NCI-H1930 (cell line): ENCODE measurements at regions not wholly inside any gene's neighbourhood (a gene's known extent, or its start where the extent isn't known, plus 50 kb on each side); places are given as distances from the start of the nearest gene placed in this dataset.

ENCODE experiments used
- DNase-seq, 2 experiments: peaks; one replicate each; lab custom pipeline; 2025; lab: John Stamatoyannopoulos, UW

DNA sequence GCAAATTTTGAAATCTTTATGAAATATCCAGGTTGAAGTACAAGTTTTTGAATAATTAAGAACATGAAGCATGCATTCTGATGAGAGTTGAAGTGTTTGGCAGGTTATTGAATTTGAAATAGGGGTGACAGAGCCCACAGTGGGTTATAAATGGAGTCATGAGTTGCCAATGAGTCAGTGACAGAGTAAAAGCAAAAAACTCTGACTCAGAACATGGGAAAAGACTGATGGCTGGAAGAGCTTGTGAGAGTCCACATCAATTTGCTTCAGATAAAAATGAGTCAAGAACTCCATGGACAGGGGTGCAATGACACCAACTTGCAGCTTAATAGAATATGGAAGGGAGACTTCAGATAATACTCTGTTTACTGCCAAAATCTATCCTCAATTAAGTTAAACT, 105.3 kb downstream of the SLC6A15 start:
- no peak for DNase-seq

GRCh38 chr12:84805474-84805858, 107.1 kb downstream of the SLC6A15 start:
- no peak for DNase-seq

GRCh38 chr12:84804691-84805473, 107.7 kb downstream of the SLC6A15 start:
- DNase-seq = no peak

- DNase-seq = no peak
Observed at GRCh38 chr12:84803661-84804060, 108.9 kb downstream of the SLC6A15 start.

DNA sequence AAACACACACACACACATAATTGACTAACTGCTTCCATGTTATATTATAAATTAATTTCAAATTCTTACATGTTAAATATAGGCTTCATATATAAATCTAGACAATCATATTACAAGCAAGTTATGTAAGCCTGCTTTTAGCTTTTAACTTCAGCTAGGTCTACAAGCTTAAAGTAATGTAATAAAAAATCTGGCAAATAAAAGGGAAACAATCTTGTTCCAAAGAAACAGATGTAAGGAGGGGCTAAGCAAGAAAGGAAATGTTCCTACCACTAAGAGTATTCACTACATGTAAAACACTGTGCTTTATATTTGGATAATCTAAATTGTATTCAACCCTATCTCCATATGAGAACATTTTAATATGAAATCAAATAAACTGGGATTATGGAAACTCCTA, 110.4 kb downstream of the SLC6A15 start:
- DNase-seq = no peak

GRCh38 chr12:84793558-84794367, 118.8 kb downstream of the SLC6A15 start:
- no peak for DNase-seq

DNA sequence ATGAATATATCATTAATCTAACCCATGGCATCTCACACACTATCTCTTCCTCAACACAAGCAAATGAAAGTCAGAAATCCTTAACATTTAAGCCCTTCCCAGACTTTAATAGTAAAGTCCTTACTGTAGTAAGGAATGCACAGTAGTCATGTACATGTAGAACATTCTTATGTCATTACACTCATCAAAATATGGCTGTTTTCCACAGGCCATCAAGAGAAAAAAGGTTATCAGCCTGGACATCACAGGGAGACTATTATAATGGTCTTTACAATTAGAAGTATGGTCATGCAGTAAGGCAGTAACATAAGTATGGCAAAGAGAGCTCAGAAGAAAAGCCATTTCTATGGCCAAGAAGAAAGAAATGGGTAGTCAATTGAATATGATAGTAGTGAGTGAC, 121.2 kb downstream of the SLC6A15 start:
- no peak for DNase-seq

- no peak for DNase-seq
Observed at GRCh38 chr12:84789184-84789583, 123.4 kb downstream of the SLC6A15 start.

DNA sequence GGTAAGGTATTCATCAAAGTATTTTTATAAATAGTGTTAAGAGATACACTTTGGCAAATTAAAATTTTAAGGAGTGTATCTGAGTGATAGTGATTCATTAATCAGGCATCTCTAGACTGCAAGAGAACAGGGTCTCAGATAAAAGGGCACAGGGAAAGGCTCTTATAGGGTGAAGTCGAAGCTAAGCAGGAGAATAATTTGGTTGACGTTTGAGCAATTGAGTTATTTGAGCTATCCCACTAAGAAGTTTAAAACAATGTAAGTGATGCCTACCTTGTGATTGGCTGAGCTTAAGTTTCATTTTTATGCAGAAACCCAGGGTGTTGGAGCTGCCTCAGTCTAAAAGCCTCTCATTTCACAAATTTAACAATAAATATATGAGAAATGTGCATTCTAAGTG, 125.3 kb downstream of the SLC6A15 start:
- no peak for DNase-seq

DNA sequence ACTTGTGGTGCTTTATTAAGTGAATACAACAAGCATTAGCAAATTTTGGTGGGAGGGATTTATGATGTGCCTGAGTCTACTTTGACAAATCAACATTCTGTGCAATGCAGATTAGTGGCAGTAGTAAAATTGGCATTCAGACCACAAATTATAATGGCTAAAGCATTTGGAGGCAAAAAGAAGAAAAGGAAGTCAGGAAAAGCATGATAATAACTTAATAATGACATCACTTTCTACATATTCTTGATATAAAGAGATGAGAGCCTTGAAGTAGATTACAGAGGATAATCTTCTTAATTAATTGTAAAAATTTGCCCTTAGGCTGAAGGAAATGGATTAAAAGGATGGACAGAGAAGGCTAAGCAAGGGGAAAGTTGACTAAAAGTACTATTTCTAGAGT, 126.0 kb downstream of the SLC6A15 start:
- no peak for DNase-seq

DNA sequence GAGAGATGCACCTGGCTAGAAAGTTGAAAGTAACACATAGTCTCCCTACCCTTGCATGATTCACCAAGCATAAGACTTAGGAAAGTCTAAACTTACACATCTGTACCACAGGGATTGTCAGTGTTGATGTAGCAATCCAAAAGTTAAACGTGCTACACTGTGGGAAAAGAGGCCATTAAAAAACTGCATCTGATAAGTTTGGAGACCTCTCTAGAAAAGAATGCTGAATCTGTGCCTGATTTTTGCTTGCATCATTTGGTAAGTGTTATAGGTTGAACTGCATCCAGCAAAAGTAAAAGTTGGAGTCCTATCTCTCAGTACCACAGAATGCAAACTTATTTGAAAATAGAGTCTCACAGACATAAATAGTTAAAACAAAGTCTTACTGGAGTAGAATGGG, 126.6 kb downstream of the SLC6A15 start:
- no peak for DNase-seq

DNA sequence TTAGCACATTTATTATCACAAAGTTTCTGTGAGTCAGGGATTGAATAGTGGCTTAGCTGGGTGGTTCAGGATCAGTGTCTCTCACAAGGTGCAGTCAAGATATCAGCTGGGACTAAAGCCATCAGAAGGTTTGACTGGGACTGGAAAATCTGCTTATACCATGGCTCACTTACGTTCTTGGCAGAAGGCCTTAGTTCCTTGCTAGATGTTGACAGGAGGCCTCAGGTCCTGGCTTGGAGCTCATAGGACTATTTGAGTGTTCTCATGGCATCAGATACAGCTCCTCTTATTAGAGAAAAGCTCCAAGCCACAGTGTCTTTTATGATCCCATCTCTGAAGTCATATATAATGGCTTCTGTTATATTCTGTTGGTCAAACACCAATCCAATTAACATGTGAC, 127.3 kb downstream of the SLC6A15 start:
- DNase-seq = no peak

DNA sequence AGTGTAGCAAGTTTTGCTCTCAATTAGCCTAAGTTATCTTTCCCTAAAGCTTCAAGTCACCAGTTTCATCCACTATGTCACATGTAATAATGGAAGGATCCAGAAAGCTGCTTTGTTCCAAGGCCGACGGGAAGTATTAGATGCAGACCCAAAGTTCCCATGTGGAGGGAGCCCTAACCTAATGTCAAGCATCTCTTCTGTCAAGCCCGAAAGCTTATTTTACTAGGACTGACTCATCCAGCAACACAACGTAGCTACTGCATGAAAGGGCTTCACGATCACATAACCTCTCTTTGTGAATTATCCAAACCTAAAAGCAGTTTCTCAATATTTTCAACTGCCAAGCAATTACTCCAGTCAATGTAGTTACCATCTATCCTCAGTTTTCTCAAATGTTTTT, 133.4 kb downstream of the SLC6A15 start:
- no peak for DNase-seq

DNA sequence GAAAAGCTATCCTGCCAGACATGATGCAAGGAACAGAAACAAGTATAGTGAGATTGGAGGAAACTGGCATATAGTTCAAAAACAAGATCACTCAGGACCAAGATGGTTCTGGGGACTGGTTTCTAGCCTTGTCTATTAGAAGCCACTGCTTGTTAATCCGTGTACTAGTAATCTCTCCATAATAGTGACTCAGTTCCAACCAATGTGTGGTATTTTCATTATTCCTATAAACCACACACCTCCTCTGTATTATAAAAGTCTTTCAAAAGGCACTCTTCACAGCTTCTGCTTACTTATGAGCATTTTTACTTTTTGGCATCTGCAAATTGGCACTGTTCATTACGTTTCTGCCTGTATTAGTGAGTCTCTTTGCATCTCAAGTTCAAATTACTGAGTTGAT, 140.3 kb downstream of the SLC6A15 start:
- DNase-seq = no peak

- DNase-seq = no peak
Observed at GRCh38 chr12:84767079-84767478, 145.5 kb downstream of the SLC6A15 start.

DNA sequence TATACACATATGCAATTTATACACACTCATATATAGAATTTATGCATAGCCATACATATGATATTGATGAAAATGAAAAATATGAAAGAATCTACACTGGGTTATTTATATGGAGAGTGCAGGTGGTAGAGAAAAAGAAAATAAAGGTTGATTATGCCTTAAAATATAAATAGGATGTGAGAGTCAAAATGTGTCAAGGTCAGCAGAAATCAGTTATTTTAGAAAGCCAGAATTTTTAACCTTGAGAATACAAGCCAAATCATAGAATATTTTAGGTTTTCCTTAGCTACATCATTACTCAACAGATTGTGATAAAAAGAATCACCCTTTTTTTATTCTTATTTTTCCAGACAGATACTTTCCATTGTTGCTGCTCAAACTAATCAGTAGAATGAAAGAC, 146.2 kb downstream of the SLC6A15 start:
- DNase-seq = no peak

GRCh38 chr12:84764001-84764400, 148.6 kb downstream of the SLC6A15 start:
- DNase-seq = no peak

DNA sequence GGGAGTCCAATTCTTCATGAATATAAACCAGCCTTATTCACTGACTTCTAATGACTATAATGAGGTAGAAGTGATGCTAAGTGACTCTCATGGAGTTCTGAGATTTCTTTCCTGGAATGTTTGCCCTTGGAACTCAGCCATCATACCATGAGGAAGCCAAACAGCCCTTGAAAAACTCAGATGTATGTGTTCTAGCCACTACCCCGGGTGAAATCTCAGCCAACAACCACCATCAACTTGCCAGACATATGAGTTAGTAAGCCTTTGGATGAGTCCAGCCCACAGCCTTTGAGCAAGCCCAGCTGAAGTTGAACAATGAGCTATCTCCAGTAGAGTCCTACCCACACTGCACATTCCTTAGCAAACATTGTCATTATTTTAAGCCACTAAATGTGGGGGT, 149.5 kb downstream of the SLC6A15 start:
- no peak for DNase-seq

GRCh38 chr12:84760091-84760865, 152.3 kb downstream of the SLC6A15 start:
- no peak for DNase-seq

DNA sequence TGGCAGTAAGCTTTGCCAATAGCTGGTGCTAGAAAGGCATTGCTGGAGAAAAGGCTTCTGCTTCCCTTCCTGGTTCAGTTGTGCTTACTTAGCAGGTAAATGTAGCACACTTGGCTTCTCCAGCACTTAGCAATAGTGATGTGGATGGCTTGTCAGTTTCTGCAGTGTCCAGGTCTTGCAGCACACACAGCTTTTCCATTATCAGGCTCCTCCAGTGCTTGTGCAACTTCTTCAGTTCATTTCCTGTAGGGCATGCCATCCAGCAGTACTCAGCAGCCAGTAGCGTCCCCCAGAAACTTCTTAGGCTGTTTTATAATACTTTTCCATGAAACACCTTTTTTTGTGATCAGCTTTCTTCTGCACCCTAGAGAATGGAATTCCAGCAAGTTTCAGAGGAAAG, 154.6 kb downstream of the SLC6A15 start:
- no peak for DNase-seq

GRCh38 chr12:84756961-84757360, 155.6 kb downstream of the SLC6A15 start:
- no peak for DNase-seq

DNA sequence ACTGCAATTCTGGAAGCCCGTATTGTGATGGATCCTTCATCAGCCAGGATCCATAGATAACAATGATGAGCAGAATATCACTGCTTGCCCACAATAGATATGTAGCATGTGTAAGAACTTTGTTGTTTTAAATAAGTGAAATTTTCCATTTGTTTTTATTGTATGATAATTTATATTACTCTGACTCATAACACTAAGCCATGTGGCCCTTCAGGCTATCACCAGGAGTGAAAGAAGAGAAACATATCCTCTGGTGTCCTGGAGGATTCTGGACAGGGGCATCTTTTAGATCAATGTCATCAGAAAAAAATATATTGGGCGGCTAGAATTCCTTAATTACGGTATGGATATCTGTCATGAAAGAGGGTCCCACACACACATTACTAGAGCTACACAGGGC, 167.5 kb downstream of the SLC6A15 start:
- no peak for DNase-seq

GRCh38 chr12:84741692-84742091, 170.9 kb downstream of the SLC6A15 start:
- DNase-seq = no peak
